Muscle layer of colon (tissue), 2 donors: ENCODE measurements at regions not wholly inside any gene's neighbourhood (a gene's known extent, or its start where the extent isn't known, plus 50 kb on each side); places are given as distances from the start of the nearest gene placed in this dataset.

Experiments used
- H3K27ac ChIP-seq: one replicate; pipeline ENCODE4 v1.7.0; 2013; ENCODE audit warnings: low read depth, mild to moderate bottlenecking, low read length, moderate library complexity
- H3K27me3 ChIP-seq, 2 donors: one replicate each; pipeline ENCODE4 v1.7.0; 2013; ENCODE audit warnings: low read length in 2 of 2, mild to moderate bottlenecking in 2 of 2; ENCODE audit not compliant: insufficient read depth in 2 of 2, control insufficient read depth in 1 of 2
- H3K36me3 ChIP-seq: one replicate; pipeline ENCODE4 v1.7.0; 2013; ENCODE audit warnings: mild to moderate bottlenecking, low read length; ENCODE audit not compliant: insufficient read depth
- H3K4me1 ChIP-seq: one replicate; pipeline ENCODE4 v1.7.0; 2013; ENCODE audit warnings: mild to moderate bottlenecking, low read length; ENCODE audit not compliant: insufficient read depth
- H3K4me3 ChIP-seq, 2 donors: one replicate each; pipeline ENCODE4 v1.7.0; 2013; ENCODE audit warnings: low read length in 2 of 2, low read depth in 1 of 2, mild to moderate bottlenecking in 1 of 2, moderate library complexity in 1 of 2
- H3K9ac ChIP-seq: one replicate; pipeline ENCODE4 v1.7.0; 2013; ENCODE audit warnings: low read length
- H3K9me3 ChIP-seq: one replicate; pipeline ENCODE4 v1.7.0; 2013; ENCODE audit warnings: mild to moderate bottlenecking, low read length
- donor health status: abdominal sarcoma.
- donor health status: Adenocarcinoma of cecum.

DNA sequence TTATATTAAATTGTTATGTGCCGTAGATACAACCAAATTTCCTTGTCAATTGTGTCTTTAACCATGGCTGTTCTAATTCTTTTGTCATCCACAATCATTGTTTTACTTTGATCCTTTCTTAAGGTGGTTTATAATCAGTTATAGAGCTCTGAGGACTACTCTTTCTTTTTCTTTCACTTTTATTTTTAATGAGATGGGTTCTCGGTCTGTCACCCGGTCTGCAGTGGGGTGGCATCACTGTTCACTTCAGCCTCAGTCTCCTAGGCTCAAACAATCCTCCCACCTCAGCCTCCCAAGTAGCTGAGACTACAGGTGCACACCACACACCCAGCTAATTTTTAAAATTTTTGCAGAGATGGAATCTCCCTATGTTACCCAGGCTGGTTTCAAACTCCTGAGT lies 74.2 kb downstream of the ANXA2R start:
- no peak overlapping the region for H3K9ac ChIP-seq
- H3K27me3 ChIP-seq, result no peaks in the 10 kb centered on the region
- no peak overlapping the region for H3K4me3 ChIP-seq
- H3K36me3 ChIP-seq, result no peaks in the 10 kb centered on the region
- H3K9me3 ChIP-seq, result no peaks in the 10 kb centered on the region
- no peak overlapping the region for H3K27ac ChIP-seq
- H3K4me1 ChIP-seq, result no peaks in the 10 kb centered on the region

DNA sequence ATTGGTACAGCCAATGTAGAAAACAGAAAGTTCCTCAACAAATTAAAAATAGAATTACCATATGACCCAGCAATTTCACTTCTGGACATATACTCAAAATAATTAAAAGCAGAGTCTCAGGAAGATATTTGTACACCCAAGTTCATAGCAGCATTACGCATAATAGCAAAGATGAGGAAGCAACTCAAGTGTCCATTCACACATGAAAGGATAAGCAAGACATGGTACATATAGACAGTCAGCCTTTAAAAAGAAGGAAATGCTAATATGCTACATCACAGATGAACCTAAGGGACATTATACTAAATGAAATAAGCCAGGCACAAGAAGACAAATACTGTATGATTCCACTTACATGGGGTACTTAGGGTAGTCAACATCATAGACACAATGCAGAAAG lies 76.7 kb downstream of the ANXA2R start:
- no peaks in the 10 kb centered on the region for H3K9me3 ChIP-seq
- no peak overlapping the region for H3K4me3 ChIP-seq
- no peaks in the 10 kb centered on the region for H3K4me1 ChIP-seq
- no peak overlapping the region for H3K9ac ChIP-seq
- no peaks in the 10 kb centered on the region for H3K36me3 ChIP-seq
- no peaks in the 10 kb centered on the region for H3K27me3 ChIP-seq
- no peak overlapping the region for H3K27ac ChIP-seq

DNA sequence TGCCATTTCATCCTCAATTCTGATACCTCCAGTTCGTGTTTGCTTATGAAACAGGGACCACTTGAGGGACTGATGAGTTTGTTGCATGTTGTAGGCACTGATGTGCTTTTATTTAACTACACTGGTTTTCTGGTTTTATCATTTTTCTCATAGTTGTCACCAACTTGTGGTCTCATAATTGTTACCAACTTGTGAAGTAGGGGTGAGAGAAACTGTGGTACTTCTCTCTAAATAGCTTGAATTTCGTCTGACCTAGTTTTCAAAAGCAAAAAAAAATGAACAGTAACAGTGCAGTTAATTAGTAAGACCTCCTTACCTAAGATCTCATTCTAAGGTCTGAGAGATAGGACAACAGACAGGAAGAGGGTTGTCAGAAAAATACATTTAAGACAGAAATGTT lies 78.0 kb downstream of the ANXA2R start:
- no peak overlapping the region for H3K9ac ChIP-seq
- no peak overlapping the region for H3K4me3 ChIP-seq
- no peaks in the 10 kb centered on the region for H3K27me3 ChIP-seq
- no peaks in the 10 kb centered on the region for H3K9me3 ChIP-seq
- H3K36me3 ChIP-seq, result no peaks in the 10 kb centered on the region
- no peak overlapping the region for H3K27ac ChIP-seq
- no peaks in the 10 kb centered on the region for H3K4me1 ChIP-seq

DNA sequence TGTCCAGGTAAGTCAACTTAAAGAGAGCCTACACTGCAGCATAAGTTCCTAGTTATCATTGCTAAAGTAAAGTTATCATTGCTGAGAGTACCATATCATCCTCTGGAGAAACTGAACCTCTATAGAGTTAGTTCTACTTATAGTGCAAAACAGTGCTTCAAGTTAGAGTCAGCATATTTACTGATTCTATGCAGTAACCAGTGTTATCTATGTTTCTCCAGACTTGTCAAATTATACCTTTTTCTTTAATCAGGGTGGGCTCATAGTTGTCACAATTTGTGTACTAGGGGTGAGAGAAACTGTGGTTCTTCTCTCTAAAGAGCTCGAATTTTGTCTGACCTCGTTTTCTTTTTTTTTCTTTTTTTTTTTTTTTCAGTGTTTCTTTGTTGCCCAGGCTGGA lies 79.6 kb downstream of the ANXA2R start:
- Histone ChIP-seq H3K27me3 (no peaks in the 10 kb centered on the region), H3K9me3 (no peaks in the 10 kb centered on the region), H3K27ac (no peak overlapping the region), H3K9ac (no peak overlapping the region), H3K4me3 (no peak overlapping the region), H3K4me1 (no peaks in the 10 kb centered on the region), H3K36me3 (no peaks in the 10 kb centered on the region)

DNA sequence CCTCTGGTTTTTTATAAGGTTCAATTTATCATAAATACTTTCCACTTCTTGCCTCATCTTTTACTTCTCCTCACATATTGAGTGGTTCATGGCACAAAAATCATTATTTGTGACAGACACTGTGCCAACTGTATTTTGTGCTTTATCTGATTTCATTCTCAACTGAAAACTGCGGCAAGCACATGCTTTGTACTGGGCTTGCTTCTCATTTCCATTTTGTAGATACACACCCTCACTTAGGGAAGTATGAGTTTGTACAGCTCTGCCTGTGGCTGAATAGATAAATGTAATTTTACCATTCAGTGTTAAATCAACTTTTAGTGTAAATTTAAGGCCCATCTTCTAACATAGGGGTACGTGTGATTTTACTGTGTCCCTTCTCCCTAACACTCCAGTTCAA lies 83.6 kb downstream of the ANXA2R start:
- Histone ChIP-seq H3K9me3 (no peaks in the 10 kb centered on the region), H3K36me3 (no peaks in the 10 kb centered on the region), H3K4me3 (no peak overlapping the region), H3K9ac (no peak overlapping the region), H3K27me3 (peaks cover 18 to 32% of the 10 kb centered on the region in 2 donors), H3K4me1 (peaks cover 9% of the 10 kb centered on the region), H3K27ac (no peak overlapping the region)

DNA sequence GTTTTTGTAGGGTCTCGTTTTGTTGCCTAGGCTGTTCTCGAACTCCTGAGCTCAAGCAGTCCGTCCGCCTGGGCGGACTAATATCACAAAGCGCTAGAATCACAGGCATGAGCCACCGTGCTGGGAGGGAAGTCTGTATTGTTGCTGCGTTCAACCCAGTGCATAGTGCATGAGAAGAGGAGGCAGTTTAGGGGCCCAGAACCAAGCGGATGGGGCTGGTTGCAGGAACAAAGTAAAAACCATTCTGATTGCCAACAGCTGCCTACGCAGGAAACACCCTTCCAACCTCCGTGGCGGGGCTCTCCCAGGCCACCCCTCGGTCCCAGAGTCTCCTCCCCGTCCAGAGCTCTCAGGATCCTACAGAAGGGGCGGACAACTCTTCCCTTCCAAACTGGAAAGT lies 87.1 kb downstream of the ANXA2R start:
- peaks cover 17% of the 10 kb centered on the region for H3K4me1 ChIP-seq
- peaks cover 48 to 67% of the 10 kb centered on the region in 2 donors for H3K27me3 ChIP-seq
- H3K36me3 ChIP-seq, result no peaks in the 10 kb centered on the region
- H3K4me3 ChIP-seq, result no peak overlapping the region
- H3K9ac ChIP-seq, result no peak overlapping the region
- H3K9me3 ChIP-seq, result no peaks in the 10 kb centered on the region
- no peak overlapping the region for H3K27ac ChIP-seq

DNA sequence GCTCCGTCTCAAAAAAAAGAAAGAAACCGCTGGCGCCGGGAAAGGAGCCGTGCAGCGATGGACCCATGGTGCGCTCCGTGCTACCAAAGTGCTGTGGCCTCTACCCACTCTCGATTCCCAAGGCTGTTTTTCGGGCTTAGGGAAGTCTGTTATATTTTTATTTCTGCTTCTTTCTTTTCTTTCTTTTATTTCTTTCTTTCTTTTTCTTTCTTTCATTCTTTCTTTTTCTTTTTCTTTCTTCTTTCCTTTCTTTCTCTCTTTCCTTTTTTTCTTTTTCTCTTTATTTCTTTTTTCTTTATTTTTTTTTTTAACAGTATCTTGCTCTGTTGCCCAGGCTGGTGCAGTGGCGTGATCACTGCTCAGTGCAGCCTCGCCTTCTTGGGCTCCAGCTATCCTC lies 87.5 kb downstream of the ANXA2R start:
- Histone ChIP-seq H3K9ac (no peak overlapping the region), H3K27me3 (peaks cover 48 to 71% of the 10 kb centered on the region in 2 donors), H3K36me3 (no peaks in the 10 kb centered on the region), H3K27ac (no peak overlapping the region), H3K4me3 (peak overlapping the region in 1 of 2 donors; percentile 56), H3K4me1 (peaks cover 17% of the 10 kb centered on the region), H3K9me3 (no peaks in the 10 kb centered on the region)

DNA sequence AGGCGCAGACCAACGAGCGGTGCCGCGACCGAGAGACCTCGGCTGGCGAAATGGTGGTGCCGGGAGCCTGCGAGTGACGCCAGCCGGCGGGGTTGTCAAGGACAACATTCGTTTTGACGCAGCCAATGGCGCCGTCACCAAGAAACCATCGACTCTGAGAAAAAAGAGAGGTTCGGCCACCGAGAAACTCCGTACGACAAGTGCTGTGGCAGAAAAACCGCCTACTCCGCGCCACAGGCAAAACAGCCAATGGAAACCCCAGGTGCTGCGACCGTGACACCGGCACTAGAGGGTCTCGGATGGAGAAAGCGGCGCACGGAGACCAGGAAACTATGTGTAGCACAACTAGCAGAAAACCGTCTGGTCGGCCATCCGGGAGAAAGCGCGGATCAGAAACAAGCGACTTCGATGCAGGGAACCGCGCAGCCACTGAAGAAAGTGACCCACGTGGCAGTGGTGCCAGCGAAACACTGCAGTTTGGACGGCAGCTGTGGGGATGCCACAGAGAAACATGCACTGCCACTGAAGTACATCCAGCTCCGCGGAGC lies 88.8 kb downstream of the ANXA2R start:
- Histone ChIP-seq H3K27ac (no peak overlapping the region), H3K9ac (no peak overlapping the region), H3K27me3 (peaks cover 48 to 81% of the 10 kb centered on the region in 2 donors), H3K36me3 (no peaks in the 10 kb centered on the region), H3K4me3 (peak overlapping the region; percentile 56 to 57), H3K4me1 (peaks cover 17% of the 10 kb centered on the region), H3K9me3 (no peaks in the 10 kb centered on the region)

DNA sequence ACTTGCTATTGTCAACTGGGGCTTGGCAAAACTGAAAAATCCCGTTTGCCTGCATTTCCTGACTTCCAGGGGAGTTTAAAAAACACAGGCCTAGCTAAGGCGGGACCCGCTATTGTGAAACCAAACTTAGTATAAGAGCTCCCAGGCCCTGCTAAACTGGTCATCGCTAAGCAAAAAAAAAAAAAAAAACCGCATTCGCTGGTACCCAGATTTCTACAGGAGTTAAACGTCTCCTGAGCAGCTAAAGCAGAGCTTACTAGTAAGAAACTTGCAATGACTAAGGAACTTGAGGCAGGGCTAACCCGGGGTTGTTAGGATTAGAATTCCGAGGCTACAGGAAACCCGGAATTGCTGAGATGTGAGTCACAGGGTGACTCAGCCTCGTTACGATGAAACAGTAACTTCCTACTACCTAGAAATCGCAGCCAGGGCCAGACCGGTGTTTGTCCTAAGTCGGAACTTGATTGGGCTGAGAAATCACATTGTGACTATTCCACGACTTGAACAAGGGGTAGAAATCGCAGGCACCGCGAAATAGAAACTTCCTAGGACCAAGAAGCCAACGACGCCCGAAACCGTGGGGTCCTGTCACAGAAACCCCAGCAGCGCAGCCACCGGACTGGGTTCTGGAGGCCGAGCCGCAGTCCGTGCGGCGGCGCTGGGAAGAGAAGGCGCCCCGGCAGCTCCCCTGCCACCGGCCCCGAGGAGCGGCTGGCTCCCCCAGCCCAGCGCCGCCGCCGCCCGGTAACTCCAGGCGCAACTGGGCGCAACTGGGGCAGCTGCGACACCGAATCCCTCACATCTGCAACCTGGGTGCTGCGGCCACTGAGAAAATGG lies 89.4 kb downstream of the ANXA2R start:
- peaks cover 48 to 85% of the 10 kb centered on the region in 2 donors for H3K27me3 ChIP-seq

DNA sequence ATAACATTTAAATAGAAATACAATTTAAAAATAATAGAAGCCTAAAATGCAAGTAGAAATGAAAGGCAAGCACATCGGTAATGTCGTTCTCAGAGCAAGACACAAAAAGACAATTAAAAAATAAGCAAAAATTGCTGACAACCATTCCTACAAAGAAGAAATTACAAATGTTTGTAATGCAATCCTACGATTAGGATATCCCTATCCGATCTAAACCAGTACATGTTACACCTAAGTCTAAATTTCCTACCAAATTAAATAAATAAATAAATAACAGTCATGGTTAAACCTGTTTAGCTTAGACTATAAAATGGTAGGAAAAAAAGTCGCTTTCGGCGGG lies 90.0 kb downstream of the ANXA2R start:
- Histone ChIP-seq H3K4me1 (peaks cover 17% of the 10 kb centered on the region), H3K9me3 (no peaks in the 10 kb centered on the region), H3K27me3 (peaks cover 48 to 90% of the 10 kb centered on the region in 2 donors), H3K9ac (no peak overlapping the region), H3K27ac (no peak overlapping the region), H3K36me3 (no peaks in the 10 kb centered on the region), H3K4me3 (peak overlapping the region in 1 of 2 donors; percentile 56)

More for the DNA sequence above, 89.4 kb downstream of the ANXA2R start:
- H3K9me3 ChIP-seq, result no peaks in the 10 kb centered on the region
- H3K36me3 ChIP-seq, result no peaks in the 10 kb centered on the region
- H3K4me1 ChIP-seq, result peaks cover 17% of the 10 kb centered on the region
- H3K27ac ChIP-seq, result no peak overlapping the region
- peak overlapping the region; percentile 56 to 57 for H3K4me3 ChIP-seq
- no peak overlapping the region for H3K9ac ChIP-seq

DNA sequence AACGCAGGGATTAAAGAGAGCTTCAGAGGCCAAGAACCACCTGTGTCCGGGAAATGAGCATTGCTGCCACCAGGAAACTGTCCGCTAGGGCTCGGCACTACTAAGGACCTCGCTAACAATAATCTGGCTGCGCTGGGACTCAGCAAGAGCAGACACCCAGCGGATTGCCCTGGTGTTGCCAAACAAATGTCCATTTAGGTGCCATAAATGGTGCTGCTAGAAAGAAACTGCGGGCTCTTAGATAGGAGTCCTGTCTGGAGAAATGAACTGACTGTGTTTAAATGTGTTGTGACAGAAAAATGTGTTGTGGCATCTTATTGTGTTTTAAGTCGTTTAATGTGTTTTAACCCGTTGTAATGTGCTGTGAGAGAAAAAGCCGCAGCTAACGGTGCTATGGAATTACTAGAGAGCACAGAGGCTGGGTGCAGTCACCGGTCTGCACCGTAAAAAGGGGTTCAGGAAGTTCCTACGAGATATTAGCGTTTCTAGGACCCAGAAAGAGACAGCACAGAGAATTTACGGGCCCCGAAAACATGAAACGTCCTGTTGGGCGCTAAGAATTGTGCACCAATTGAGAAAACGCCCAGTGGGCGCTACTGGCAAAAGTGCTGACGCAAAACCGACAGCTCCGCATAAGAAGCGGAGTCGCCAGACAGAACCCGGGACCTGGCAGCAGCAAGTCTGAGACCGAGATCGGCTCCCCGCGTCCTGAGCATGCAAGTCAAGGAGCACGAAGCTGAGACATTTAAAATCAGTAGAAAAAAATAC lies 90.6 kb downstream of the ANXA2R start:
- Histone ChIP-seq H3K27ac (no peak overlapping the region), H3K4me1 (peaks cover 17% of the 10 kb centered on the region), H3K9me3 (no peaks in the 10 kb centered on the region), H3K4me3 (peak overlapping the region in 1 of 2 donors; percentile 22), H3K36me3 (no peaks in the 10 kb centered on the region), H3K27me3 (peaks cover 48 to 91% of the 10 kb centered on the region in 2 donors), H3K9ac (no peak overlapping the region)
